Suprapubic skin (tissue), 4 donors: ENCODE measurements at regions not wholly inside any gene's neighbourhood (a gene's known extent, or its start where the extent isn't known, plus 50 kb on each side); places are given as distances from the start of the nearest gene placed in this dataset.

Source experiments
- DNase-seq, 2 donors: peaks; one replicate each; pipeline ENCODE4 v3.0.0-alpha.2; 2019; ENCODE audit warnings: low spot score in 2 of 2
- H3K27ac ChIP-seq: fragments of 200-600 bp; sonication (generic); one replicate; pipeline ENCODE4 v1.5.1; 2019
- H3K27me3 ChIP-seq: fragments of 200-600 bp; sonication (generic); one replicate; pipeline ENCODE4 v1.5.1; 2019
- H3K36me3 ChIP-seq: fragments of 200-600 bp; sonication (generic); one replicate; pipeline ENCODE4 v1.5.1; 2019
- H3K4me1 ChIP-seq: fragments of 200-600 bp; sonication (generic); one replicate; pipeline ENCODE4 v1.5.1; 2019
- H3K4me3 ChIP-seq: fragments of 200-600 bp; sonication (generic); one replicate; pipeline ENCODE4 v1.5.1; 2019; ENCODE audit warnings: mild to moderate bottlenecking
- H3K9me3 ChIP-seq: fragments of 200-600 bp; sonication (generic); one replicate; pipeline ENCODE4 v1.5.1; 2019
- CTCF ChIP-seq, 2 donors: fragments of 200-600 bp in 1 of 2; fragments of 450-650 bp in 1 of 2; sonication (generic) in 1 of 2; IDR thresholded peaks; one replicate each; pipeline ENCODE4 v1.5.1; 2016 to 2019; ENCODE audit warnings: antibody characterized with exemption in 2 of 2, mild to moderate bottlenecking in 1 of 2, moderate library complexity in 1 of 2
- EP300 ChIP-seq: sonication (generic); formaldehyde crosslinking; IDR thresholded peaks from one replicate; pipeline ENCODE4 v1.6.1; 2017; ENCODE audit warnings: antibody characterized with exemption
- POLR2A ChIP-seq, 2 donors: fragments of 450-650 bp; IDR thresholded peaks; one replicate each; pipeline ENCODE4 v1.6.1; 2017; ENCODE audit warnings: antibody characterized with exemption in 2 of 2, mild to moderate bottlenecking in 2 of 2, moderate library complexity in 2 of 2
- POLR2AphosphoS5 ChIP-seq, 3 donors: sonication (generic); formaldehyde crosslinking; IDR thresholded peaks; one replicate each; pipeline ENCODE4 v1.6.1; 2017; ENCODE audit warnings: antibody characterized with exemption in 3 of 3
- WGBS: methylation state at CpG from one replicate; pipeline ENCODE4 v1.1.5; 2018; 5-methylcytosine and 5-hydroxymethylcytosine counted together

- TF ChIP-seq CTCF (IDR thresholded peaks at IDR 0.05) (no peak), POLR2A (IDR thresholded peaks at IDR 0.05) (no peak), EP300 (no peak), POLR2AphosphoS5 (IDR thresholded peaks at IDR 0.05) (no peak)
- no peak overlapping the region for H3K4me3 ChIP-seq
- H3K27ac ChIP-seq, result no peak overlapping the region
- H3K27me3 ChIP-seq, result peaks cover 19% of the 10 kb centered on the region
- H3K36me3 ChIP-seq, result no peaks in the 10 kb centered on the region
- H3K4me1 ChIP-seq, result no peaks in the 10 kb centered on the region
- H3K9me3 ChIP-seq, result no peaks in the 10 kb centered on the region
- WGBS, result 97% methylated on average over 7 of the region's 7 CpGs
- no peak for DNase-seq
These were observed 192.4 kb downstream of the DICER1 start for GRCh38 chr14:94964931-94965330.

GRCh38 chr14:94964181-94964580, 193.1 kb downstream of the DICER1 start:
- H3K27me3 ChIP-seq, result peaks cover 19% of the 10 kb centered on the region
- no peak overlapping the region for H3K27ac ChIP-seq
- no peak for DNase-seq
- no peaks in the 10 kb centered on the region for H3K9me3 ChIP-seq
- H3K36me3 ChIP-seq, result no peaks in the 10 kb centered on the region
- TF ChIP-seq POLR2A (IDR thresholded peaks at IDR 0.05) (no peak), POLR2AphosphoS5 (IDR thresholded peaks at IDR 0.05) (no peak), EP300 (no peak), CTCF (IDR thresholded peaks at IDR 0.05) (no peak)
- WGBS, result 91% methylated on average over 3 of the region's 3 CpGs
- no peaks in the 10 kb centered on the region for H3K4me1 ChIP-seq
- H3K4me3 ChIP-seq, result no peak overlapping the region

- no peaks in the 10 kb centered on the region for H3K36me3 ChIP-seq
- no peak for DNase-seq
- no peak overlapping the region for H3K27ac ChIP-seq
- no peaks in the 10 kb centered on the region for H3K4me1 ChIP-seq
- WGBS, result 88% methylated on average over 8 of the region's 8 CpGs
- TF ChIP-seq CTCF (IDR thresholded peaks at IDR 0.05) (no peak), POLR2AphosphoS5 (IDR thresholded peaks at IDR 0.05) (no peak), POLR2A (IDR thresholded peaks at IDR 0.05) (no peak), EP300 (no peak)
- H3K27me3 ChIP-seq, result peaks cover 19% of the 10 kb centered on the region
- no peak overlapping the region for H3K4me3 ChIP-seq
- no peaks in the 10 kb centered on the region for H3K9me3 ChIP-seq
These were observed 193.1 kb upstream of the GSC start for GRCh38 chr14:94963051-94963450.

- Histone ChIP-seq H3K4me3 (no peak overlapping the region), H3K9me3 (no peaks in the 10 kb centered on the region), H3K27me3 (peaks cover 19% of the 10 kb centered on the region), H3K4me1 (no peaks in the 10 kb centered on the region), H3K27ac (no peak overlapping the region), H3K36me3 (no peaks in the 10 kb centered on the region)
- WGBS, result 63% methylated on average over 3 of the region's 7 CpGs
- no peak for DNase-seq
- TF ChIP-seq EP300 (no peak), CTCF (IDR thresholded peaks at IDR 0.05) (no peak), POLR2AphosphoS5 (IDR thresholded peaks at IDR 0.05) (no peak), POLR2A (IDR thresholded peaks at IDR 0.05) (no peak)
These were observed 192.3 kb upstream of the GSC start for GRCh38 chr14:94962166-94962575.

- TF ChIP-seq POLR2AphosphoS5 (IDR thresholded peaks at IDR 0.05) (no peak), CTCF (IDR thresholded peaks at IDR 0.05) (no peak), POLR2A (IDR thresholded peaks at IDR 0.05) (no peak), EP300 (no peak)
- no peak overlapping the region for H3K27ac ChIP-seq
- no peaks in the 10 kb centered on the region for H3K9me3 ChIP-seq
- H3K4me1 ChIP-seq, result no peaks in the 10 kb centered on the region
- WGBS, result 56% methylated on average over 19 of the region's 19 CpGs
- no peaks in the 10 kb centered on the region for H3K36me3 ChIP-seq
- no peak overlapping the region for H3K4me3 ChIP-seq
- H3K27me3 ChIP-seq, result peaks cover 19% of the 10 kb centered on the region
- DNase-seq, result no peak
These were observed 191.7 kb upstream of the GSC start for GRCh38 chr14:94961386-94962165.
